CD1c-positive myeloid dendritic cell (primary cell): ENCODE measurements at regions not wholly inside any gene's neighbourhood (a gene's known extent, or its start where the extent isn't known, plus 50 kb on each side); places are given as distances from the start of the nearest gene placed in this dataset.
A peak's percentile ranks its signal among the peaks of the same experiment; 100 is the strongest.

Experiments used
- DNase-seq: peaks from one replicate; pipeline ENCODE4 v3.0.0-alpha.2; 2016; ENCODE audit errors: extremely low spot score

- DNase-seq: no peak
Measured at GRCh38 chr10:120960725-120961124, 109.6 kb downstream of the WDR11 start.

GRCh38 chr10:120961795-120962755, 110.9 kb downstream of the WDR11 start:
- DNase-seq: no peak

- DNase-seq: no peak
Measured at GRCh38 chr10:120962756-120963593, 111.8 kb downstream of the WDR11 start.

GRCh38 chr10:120963594-120964220, 112.5 kb downstream of the WDR11 start:
- no peak for DNase-seq

GRCh38 chr10:120966657-120967045, 115.5 kb downstream of the WDR11 start:
- DNase-seq: no peak

- DNase-seq: peak; percentile 37
Measured at GRCh38 chr10:120969219-120969645, 118.1 kb downstream of the WDR11 start.

GRCh38 chr10:120970595-120971529, 119.7 kb downstream of the WDR11 start:
- no peak for DNase-seq

- DNase-seq: no peak
Measured at GRCh38 chr10:120971671-120972070, 120.5 kb downstream of the WDR11 start.

GRCh38 chr10:120972259-120972658, 121.1 kb downstream of the WDR11 start:
- no peak for DNase-seq

GRCh38 chr10:120975072-120975867, 124.1 kb downstream of the WDR11 start:
- no peak for DNase-seq

GRCh38 chr10:120975868-120976225, 124.7 kb downstream of the WDR11 start:
- no peak for DNase-seq

- no peak for DNase-seq
Measured at GRCh38 chr10:120977897-120978296, 126.7 kb downstream of the WDR11 start.

- DNase-seq: no peak
Measured at GRCh38 chr10:120978589-120979252, 127.6 kb downstream of the WDR11 start.

GRCh38 chr10:120979435-120980278, 128.5 kb downstream of the WDR11 start:
- DNase-seq: no peak

GRCh38 chr10:120980279-120981255, 129.4 kb downstream of the WDR11 start:
- no peak for DNase-seq

- no peak for DNase-seq
Measured at GRCh38 chr10:120981601-120982391, 130.6 kb downstream of the WDR11 start.

- no peak for DNase-seq
Measured at GRCh38 chr10:120982507-120982906, 131.3 kb downstream of the WDR11 start.
